WI38 (cell line): ENCODE measurements at regions not wholly inside any gene's neighbourhood (a gene's known extent, or its start where the extent isn't known, plus 50 kb on each side); places are given as distances from the start of the nearest gene placed in this dataset.
"Not testable (repeated sequence)": the region's sequence is repeated elsewhere in the genome, so short reads cannot be mapped to it uniquely, and the experiment has no call there.

ENCODE experiments used
- H3K4me3 ChIP-seq: 2 replicates; pipeline ENCODE4 v1.5.1; 2011; ENCODE audit warnings: low read depth, mild to moderate bottlenecking, control low read depth, low read length
- CTCF ChIP-seq: IDR thresholded peaks from 2 replicates; pipeline ENCODE4 v1.5.1; 2012; ENCODE audit warnings: low read depth, mild to moderate bottlenecking, control low read depth, low read length

GRCh38 chr21:15443740-15444117, 286.1 kb upstream of the USP25 start:
- no peak for TF ChIP-seq CTCF
- no peak overlapping the region for H3K4me3 ChIP-seq

- H3K4me3 ChIP-seq = no peak overlapping the region
- TF ChIP-seq CTCF = no peak
Observed at GRCh38 chr21:15444118-15444960, 285.4 kb upstream of the USP25 start.

GRCh38 chr21:15445327-15445726, 284.5 kb upstream of the USP25 start:
- no peak overlapping the region for H3K4me3 ChIP-seq
- TF ChIP-seq CTCF = no peak

GRCh38 chr21:15446223-15446622, 283.6 kb upstream of the USP25 start:
- no peak for TF ChIP-seq CTCF
- no peak overlapping the region for H3K4me3 ChIP-seq

GRCh38 chr21:15449556-15449955, 280.2 kb upstream of the USP25 start:
- TF ChIP-seq CTCF = no peak
- no peak overlapping the region for H3K4me3 ChIP-seq

- no peak overlapping the region for H3K4me3 ChIP-seq
- TF ChIP-seq CTCF = no peak
Observed at GRCh38 chr21:15453261-15453660, 276.5 kb upstream of the USP25 start.

- H3K4me3 ChIP-seq = not testable (repeated sequence)
Observed at GRCh38 chr21:15453785-15454184, 276.0 kb upstream of the USP25 start.

GRCh38 chr21:15454931-15455330, 274.9 kb upstream of the USP25 start:
- not testable (repeated sequence) for H3K4me3 ChIP-seq
